VCaP (cell line): ENCODE measurements at regions not wholly inside any gene's neighbourhood (a gene's known extent, or its start where the extent isn't known, plus 50 kb on each side); places are given as distances from the start of the nearest gene placed in this dataset.
"Not testable (repeated sequence)": the region's sequence is repeated elsewhere in the genome, so short reads cannot be mapped to it uniquely, and the experiment has no call there.

Source experiments
- H3K27ac ChIP-seq: fragments of 450-650 bp; 2 replicates; pipeline ENCODE4 v1.5.1; 2017
- TF ChIP-seq, protein P1 (sequence below): fragments of 450-650 bp; conservative IDR thresholded peaks from 2 replicates; pipeline ENCODE4 v1.5.1; 2017; ENCODE audit warnings: mild to moderate bottlenecking, moderate library complexity

DNA sequence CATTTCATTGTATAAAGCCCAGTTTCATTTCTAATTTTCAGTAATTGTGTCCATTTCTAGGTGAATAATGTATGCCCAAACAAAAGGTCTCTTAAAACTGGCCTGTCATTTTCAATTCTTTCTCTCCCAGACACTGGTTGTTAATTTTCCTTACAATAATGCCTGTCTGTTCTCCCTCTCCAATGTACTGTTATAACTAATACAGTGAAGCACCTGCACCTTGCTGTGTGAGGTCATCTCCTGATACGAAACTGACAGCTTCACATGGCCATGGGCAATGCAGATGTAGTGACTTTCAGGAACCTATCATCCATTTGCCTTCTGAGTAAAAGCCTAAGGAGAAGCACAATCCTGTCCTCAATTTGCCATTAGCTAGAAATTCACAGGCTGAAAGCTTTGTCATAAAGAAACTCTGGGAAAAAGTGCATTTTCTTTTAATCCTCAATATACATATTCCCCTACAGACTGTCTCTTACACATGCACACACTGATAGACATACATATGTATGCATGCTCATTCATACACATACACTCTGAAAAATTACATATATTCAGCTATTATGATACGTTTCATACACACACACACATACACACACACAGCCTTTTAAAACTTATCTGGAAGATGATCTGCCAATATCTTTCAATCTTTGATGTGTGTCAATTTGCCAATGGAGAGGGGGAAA, 1030.3 kb downstream of the TDRD15 start:
- TF ChIP-seq, protein P1, sequence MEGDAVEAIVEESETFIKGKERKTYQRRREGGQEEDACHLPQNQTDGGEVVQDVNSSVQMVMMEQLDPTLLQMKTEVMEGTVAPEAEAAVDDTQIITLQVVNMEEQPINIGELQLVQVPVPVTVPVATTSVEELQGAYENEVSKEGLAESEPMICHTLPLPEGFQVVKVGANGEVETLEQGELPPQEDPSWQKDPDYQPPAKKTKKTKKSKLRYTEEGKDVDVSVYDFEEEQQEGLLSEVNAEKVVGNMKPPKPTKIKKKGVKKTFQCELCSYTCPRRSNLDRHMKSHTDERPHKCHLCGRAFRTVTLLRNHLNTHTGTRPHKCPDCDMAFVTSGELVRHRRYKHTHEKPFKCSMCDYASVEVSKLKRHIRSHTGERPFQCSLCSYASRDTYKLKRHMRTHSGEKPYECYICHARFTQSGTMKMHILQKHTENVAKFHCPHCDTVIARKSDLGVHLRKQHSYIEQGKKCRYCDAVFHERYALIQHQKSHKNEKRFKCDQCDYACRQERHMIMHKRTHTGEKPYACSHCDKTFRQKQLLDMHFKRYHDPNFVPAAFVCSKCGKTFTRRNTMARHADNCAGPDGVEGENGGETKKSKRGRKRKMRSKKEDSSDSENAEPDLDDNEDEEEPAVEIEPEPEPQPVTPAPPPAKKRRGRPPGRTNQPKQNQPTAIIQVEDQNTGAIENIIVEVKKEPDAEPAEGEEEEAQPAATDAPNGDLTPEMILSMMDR, result no peak
- no peak overlapping the region for H3K27ac ChIP-seq

DNA sequence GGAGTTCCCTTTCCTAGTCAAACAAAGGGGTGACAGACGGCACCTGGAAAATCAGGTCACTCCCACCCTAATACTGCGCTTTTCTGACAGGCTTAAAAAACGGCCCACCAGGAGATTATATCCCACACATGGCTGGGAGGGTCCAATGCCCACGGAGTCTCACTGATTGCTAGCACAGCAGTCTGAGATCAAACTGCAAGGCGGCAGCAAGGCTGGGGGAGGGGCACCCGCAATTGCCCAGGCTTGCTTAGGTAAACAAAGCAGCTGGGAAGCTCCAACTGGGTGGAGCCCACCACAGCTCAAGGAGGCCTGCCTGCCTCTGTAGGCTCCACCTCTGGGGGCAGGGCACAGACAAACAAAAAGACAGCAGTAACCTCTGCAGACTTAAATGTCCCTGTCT, 1032.9 kb downstream of the TDRD15 start:
- not testable (repeated sequence) for H3K27ac ChIP-seq

DNA sequence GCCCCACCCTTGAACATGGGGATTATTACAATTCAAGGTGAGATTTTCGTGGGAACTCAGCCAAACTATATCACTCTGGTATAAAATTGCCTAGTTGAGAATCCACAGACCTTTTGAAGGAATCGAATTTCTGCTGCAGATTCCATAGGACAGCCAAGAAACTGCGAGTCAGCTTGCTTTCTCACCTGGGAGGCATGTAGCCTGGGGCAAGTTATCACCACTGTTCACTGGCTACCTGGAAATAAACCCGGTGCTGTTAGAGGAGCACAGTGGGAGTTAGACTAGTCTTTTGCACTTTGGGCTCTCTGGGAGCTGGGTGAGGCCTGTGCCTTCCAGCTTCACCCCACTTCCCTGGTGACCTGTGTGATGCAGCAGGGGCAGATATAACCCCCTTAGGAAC, 1043.5 kb downstream of the TDRD15 start:
- TF ChIP-seq, protein P1, result no peak
- no peak overlapping the region for H3K27ac ChIP-seq

DNA sequence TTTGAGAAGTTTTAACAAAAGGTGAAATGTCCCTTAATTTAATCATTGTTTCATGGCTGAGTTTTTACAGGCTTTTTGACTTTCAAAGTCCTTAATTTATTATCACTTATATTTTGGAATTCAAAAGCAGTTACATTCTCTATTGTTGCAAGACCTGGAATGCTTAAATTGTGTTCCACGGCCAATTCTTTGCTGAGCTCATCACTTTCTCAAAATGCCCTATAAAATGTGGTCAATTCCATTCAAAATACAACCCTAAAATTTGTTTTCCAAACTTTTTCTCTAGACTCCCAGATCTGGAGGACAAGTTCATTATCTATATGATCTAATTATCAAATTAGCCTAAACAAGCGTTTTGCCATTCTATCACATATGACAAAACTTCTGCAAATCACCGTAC, 1051.2 kb downstream of the TDRD15 start:
- no peak overlapping the region for H3K27ac ChIP-seq
- TF ChIP-seq, protein P1, result no peak

DNA sequence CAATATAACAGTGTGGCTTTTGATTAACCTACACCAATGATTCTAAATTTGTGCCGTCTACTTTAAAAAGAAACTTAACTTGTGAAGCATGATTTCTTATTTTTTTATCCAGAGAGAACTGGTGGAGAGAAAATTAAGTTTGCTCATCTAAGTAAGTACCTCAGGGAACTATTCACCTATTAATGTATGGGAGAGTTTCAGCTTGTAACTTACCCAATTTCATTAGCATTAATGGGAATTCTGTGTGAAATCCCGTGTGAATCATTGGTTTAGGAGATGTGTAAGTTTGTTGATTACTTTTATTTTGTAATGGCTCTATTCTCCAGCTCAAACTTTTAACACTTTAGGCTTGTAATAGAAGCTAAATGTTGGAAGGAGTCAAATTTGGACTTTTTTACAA, 1061.5 kb downstream of the TDRD15 start:
- no peak overlapping the region for H3K27ac ChIP-seq
- TF ChIP-seq, protein P1, result no peak

DNA sequence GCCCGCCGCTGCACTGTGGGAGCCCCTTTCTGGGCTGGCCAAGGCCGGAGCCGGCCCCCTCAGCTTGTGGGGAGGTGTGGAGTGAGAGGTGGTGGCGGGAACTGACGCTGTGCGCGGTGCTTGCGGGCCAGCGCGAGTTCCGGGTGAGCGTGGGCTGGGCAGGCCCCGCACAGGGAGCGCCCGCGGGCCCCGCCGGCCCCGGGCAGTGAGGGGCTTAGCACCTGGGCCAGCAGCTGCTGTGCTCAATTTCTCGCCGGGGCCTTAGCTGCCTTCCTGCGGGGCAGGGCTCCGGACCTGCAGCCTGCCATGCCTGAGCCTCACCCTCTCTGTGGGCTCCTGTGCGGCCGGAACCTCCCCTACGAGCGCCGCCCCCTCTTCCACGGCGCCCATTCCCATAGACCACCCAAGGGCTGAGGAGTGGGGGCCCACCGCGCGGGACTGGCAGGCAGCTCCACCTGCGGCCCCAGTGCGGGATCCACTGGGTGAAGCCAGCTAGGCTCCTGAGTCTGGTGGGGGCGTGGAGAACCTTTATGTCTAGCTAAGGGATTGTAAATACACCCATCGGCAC, 1062.6 kb downstream of the TDRD15 start:
- not testable (repeated sequence) for H3K27ac ChIP-seq

DNA sequence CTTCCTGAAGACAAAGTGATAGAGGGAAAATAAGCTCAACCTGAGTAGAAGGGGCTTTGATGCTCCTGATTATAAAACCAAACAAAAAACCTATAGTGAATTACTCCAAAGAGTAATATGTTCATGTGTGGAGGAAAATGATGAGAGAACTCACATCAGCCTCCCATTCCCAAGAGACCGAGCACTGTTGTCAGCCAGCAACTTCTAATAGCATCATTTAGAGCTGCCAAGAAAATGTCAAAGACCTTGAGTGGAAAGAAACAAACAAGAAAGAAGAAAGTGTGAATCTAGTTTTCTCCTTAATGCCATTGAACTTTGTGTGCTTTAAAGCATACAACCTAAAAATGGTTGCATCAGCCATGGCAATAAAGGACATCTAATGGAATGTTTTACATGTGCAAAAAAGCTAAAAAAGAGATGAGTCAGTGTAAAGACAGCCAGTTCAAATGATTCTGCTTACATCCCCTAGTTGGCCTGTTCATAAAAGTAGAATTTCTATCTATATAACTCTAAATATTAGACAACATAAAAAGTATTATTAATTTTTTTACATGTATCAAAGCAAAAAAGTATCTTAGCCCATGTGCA, 1066.2 kb downstream of the TDRD15 start:
- TF ChIP-seq, protein P1, result no peak

DNA sequence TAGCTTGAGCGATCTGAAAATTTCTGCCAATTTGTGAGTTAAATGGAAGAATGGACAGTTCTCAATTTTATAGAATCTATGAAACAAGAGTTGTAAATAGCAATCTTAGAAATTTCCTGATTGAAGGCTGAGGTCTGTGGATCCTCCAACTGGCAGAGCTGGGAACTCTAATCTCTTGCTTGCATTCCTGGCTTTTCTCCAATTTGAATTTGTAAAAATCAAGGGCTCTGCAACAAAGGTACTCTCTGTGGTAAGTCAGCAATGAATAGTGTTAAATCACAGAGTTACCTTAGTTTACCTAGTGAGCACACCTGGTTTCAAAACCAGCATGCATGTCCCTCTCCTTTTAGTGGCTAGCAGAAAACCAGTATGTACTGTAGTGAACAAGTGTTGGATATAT, 1070.5 kb downstream of the TDRD15 start:
- TF ChIP-seq, protein P1, result no peak
- H3K27ac ChIP-seq, result no peak overlapping the region

More for the DNA sequence above, 1066.2 kb downstream of the TDRD15 start:
- no peak overlapping the region for H3K27ac ChIP-seq
